GM21367 (cell line): ENCODE measurements at regions not wholly inside any gene's neighbourhood (a gene's known extent, or its start where the extent isn't known, plus 50 kb on each side); places are given as distances from the start of the nearest gene placed in this dataset.

ENCODE experiments used
- ATAC-seq: cut with Tn5 transposase; IDR thresholded peaks from one replicate; pipeline ENCODE4 v1.9.1; 2021; ENCODE audit not compliant: unreplicated experiment

DNA sequence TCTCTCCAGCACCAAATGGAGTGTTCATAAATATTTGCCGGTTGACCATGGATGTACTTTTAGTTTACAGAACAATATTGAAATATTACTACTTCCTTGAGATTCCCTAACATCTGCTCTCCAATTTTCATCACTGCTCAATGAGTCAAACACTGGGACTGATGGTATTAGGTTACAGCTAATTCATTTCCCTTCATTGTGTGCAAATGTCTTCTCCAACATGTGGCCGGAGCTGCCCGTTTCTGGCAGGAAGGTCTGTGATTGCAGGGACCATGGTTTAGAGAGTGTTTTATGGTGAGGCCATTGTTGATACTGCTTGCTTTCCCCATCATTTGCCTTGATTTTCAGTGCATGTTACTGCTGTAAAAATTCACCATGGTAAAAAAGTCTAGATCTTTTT lies 209.3 kb downstream of the HS3ST3B1 start:
- no peak for ATAC-seq

DNA sequence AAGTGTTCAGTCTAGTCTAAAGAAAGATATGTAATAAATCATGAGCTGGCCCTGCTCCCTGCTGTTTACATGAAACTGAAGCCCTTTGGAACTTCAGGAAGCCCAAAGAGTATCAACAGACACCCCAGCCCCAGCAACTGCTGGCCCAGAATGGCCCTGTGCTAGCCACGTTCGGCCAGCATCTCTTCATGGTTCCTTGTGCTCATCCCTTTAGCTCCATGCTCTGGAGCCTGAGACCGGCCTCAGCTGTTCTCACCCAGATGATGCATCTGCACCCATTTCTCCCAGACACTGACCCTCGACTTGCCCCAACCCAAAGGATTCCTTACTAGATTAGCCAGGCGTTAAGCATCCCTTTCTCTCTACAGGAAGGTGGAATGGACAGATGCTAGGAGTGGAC lies 207.3 kb downstream of the HS3ST3B1 start:
- ATAC-seq: no peak

DNA sequence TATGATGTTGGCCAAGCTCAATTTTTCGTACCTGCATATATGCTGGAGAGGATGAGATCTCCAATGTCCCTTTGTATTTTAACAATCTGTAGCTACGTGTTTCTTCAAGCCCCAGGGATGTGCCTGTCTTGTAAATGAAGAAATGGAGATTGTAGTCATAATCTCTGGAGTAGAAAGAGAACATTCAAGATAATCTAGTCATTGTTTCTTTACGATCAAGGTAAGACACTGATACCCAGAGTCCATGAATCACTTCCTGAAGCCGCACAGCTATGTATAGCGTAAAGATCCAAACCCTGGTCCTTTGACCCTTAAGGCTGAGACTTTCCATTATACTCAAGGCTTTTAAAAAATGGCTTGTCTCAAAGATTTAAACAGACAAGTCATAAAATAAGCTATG lies 205.5 kb downstream of the HS3ST3B1 start:
- no peak for ATAC-seq

DNA sequence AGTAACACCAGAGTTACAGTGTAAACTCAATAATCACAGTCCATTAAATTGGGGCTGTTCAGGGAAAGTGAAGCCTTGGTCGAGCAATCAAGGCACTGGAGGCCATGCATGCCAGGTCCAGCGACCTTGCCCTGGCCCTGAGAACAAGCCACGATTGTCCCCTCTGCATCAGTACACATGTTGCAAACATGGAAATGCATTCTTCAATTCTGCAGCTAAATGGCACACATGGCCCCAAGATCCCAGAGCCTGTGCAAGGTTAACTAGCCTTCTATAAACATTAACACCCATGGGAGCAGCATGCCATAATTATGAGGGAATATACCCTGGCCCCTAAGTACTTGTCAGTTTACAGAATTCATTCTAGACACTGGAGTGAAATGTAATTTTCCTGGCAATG lies 204.7 kb downstream of the HS3ST3B1 start:
- no peak for ATAC-seq

DNA sequence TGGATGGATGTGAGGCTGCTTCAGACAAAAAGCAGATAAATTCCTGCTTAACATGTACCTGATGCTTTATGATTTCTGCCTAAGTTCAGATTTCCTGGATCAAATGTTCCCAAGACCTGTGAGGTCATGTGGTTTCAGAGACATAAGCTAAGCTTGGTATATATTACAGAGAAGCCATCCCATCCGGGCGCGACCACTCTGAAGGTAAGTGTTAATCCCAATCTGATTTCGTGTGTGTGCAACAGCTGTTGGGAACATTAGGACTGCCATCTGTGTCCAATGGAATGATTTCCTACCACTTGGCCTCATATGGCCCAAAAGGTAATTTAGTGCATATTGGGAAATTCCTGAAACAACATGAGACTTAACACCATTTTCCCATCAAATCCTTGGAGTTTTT lies 199.1 kb downstream of the HS3ST3B1 start:
- no peak for ATAC-seq

DNA sequence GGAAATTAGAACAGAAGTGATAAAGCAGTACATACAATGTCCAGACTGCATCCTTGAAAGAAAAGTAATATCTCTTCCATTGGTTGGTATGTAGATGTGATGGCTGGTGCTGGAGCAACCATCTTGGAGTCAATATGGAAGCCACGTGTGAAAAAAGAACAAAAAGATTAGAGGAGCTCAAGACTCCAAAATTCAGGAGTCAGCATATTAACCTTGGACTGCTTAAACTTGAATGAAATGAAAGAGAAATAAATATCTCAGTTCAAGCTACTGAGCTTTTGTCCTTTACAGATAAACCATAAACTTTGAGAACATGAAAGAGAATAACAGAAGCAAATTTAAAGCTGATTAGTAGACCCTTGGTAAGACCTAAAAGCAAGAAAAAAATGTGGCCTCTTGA lies 197.9 kb downstream of the HS3ST3B1 start:
- no peak for ATAC-seq

DNA sequence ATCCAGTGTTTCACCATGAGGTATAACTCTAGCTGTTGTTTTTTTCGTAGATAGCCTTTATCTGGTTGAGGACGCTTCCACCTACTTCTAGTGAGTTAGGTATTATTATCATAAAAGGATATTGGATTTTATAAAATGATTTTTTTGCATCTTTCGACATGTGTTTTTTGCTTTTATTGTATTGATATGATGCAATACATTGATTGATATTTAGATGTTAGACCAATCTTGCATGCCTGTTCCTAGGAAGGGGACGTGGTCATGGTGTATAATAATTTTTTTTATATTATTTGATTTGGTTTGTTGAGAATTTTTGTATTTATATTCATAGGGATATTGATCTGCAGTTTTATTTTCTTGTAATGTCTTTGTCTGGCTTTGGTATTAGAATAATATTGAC lies 193.3 kb downstream of the HS3ST3B1 start:
- ATAC-seq: no peak

DNA sequence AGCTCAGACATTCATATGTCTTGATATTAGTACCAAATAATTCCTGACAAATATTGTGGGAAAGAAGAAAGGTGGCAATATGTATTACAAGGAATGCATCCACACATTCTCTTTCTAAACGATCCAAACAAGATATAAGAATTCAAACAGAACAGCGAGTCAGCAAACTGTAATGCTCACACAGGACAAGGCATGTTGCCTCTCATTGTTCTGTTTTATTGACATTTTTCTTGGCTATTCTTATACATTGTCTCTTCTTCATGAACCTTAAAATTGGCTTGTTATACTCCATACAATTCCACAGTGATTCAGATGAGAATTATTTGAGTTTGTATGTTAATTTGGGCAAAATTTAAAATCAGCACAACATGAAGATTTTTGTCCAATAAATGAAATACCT lies 189.1 kb downstream of the HS3ST3B1 start:
- no peak for ATAC-seq

DNA sequence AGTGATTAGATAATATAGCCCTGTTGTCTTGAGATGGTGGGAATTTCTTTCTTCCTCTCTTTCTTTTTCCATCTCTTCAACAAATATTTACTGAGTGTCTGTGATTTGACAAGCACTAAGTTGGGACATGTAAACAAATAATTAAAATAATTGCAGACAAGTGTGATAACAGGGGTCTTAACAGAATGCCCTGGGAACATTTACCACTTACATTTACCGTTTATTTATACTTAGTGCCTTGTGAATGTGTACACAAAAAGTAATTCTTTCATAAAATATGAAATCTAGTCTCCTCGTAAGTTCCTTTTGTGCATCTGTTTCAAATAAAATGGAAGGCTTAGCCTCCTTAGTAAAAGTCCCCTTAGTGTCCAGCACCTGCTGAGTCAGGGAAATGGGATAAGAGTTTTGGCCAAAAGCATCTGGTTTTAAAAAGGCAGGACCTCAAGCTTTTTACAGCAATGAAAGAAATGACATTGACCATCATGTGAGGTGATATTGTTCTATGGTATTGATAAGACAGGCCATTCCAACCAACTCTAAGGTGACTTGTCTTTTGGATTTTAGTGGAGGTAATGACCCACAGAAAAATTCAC lies 188.2 kb downstream of the HS3ST3B1 start:
- ATAC-seq: no peak

DNA sequence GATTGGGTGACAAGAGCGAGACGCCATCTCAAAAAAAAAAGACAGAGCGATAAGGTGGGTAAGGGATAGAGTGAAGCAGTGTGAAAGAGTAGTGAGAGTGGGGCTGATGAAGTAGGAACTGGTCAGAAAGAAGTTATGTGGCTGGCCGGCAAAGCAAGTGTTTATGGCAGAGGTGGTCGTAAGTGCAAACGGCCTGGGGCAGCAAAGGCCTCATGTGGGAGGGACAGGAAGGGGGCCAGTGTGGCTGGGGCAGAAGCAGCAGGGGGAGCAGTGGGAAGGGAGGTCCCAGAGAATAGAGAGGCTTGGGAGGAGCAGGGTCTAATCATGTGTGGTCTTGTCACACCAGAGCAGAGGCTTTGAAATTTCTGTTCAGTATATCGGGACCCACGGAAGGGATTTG lies 186.2 kb downstream of the HS3ST3B1 start:
- ATAC-seq: no peak

DNA sequence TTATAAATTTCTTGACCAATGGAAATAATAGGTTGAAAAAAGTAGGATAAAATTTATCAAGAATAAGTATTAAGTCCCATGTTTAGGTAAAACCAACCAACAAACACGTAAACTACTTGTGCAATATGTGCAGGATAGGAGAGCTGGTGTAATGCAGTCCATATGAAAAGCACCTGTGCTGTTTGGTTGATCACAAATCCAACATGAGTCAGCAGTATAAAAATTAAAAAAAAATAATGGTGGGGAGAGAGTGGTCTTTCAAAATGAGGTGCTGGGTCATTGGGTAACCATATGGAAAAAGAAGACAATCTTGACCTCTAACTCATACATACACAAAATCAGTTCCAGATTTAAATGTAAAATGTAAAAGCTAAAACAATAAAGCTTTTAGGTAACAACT lies 181.8 kb downstream of the HS3ST3B1 start:
- ATAC-seq: no peak

DNA sequence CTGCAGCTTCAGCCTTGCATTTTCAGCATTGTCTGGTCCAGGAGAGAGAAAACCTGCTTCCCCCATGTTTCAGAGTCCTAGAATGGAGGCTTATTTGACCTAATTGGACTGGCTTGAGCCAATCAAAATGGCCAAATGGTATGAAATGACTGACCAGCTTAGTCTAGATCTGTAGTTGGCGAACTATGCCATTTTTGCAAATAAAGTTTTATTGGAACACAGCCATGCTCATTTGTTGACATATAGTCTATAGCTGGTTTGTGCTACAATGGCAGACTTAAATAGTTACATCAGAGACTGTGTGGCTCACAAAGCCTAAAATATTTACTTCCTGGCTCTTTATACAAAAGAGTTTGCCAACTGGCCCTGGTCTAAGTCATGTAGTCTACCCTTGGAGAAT lies 180.8 kb downstream of the HS3ST3B1 start:
- ATAC-seq: no peak

DNA sequence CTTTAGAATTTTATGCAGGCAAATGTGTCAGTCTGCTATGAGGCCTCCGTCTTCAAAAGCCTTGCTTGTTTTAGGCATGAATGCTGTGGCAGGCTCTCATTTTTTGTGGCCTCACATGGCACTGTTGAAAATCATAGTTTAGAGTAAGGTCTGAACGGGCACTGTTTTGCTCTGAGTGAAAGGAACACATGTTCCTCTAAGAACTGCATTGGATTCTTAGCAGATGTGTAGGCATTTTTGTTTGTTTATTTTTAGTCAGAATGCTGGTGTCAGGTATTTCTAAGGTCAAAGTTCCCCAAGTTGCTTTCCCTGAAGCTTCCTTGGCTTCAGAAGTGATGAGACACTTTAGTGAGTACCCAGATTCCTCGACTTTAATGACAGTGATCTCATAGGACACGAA lies 173.7 kb downstream of the HS3ST3B1 start:
- ATAC-seq: no peak

DNA sequence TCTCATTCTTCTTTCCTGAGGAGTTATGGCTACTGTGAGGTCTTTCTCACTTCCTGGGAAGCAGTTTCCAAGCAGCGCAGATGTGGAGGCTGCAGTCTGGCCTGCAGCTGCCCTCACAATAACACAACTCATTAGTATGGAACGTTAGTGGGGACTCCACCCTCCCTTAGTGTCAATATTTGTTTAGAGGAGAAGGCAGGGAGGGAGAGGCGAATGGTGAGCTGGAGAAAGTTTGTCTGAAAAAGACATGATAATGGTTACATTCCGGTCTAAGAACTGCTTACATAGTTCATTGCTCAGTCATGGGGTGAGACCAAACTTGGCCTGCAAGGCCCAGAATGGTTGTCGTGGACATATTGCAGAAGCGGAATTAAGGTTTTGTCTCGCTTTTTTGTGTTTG lies 170.2 kb downstream of the HS3ST3B1 start:
- no peak for ATAC-seq

DNA sequence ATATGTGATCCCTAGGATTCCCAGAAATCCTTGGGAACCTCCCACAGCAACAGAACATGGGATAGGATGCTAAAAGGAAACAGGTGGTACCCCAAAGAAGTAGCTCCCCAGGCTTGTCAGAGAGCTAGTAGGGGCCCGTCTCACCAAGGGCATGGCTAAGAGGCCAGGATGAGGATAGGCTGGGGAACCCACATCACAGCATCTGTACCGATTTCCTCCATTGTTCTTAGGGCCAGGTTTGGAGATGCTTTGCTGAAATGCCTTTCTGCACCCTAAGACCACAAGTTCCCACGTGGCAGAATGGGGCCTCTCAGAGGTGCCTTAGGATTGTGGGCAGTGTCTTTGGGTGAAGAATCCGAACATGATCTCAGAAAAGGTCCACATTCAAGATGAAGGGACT lies 169.5 kb downstream of the HS3ST3B1 start:
- no peak for ATAC-seq

DNA sequence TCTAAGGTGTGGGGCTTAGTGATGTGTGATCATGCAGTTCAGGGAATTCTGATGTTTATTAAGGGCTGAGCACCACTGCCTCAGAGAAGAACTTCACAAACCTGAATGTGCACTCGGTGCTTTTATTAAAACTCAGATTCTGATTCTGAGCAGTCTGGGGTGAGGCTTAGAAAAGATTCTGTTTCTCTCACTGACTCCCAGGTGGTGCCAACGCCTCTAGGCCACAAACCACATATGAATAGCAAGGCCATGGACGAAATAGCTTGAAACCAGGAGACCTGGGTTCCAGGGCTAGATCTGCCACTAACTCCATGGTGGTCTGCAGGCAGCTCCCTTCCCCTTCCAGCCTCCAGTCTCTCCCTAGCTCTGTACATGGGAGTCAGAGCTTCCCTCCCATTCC lies 169.1 kb downstream of the HS3ST3B1 start:
- no peak for ATAC-seq

DNA sequence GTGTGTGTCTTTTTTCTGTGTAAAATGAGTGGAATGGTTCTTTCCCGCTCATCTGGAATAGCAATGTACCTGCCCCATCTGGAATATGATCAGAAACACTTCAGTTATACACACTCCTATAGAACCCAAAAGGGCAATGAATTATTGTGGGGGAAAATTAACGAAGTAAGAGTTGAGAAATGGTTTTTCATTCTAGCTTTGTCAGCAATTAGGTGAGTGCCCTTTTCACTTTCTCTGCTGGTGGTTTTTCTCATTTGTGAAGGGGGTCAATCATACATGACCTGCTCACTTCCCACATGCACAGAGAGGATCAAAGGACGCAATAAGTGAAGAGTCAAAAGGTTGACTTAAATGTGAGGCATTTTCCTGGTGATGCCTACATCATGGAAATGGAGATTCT lies 168.0 kb downstream of the HS3ST3B1 start:
- no peak for ATAC-seq

DNA sequence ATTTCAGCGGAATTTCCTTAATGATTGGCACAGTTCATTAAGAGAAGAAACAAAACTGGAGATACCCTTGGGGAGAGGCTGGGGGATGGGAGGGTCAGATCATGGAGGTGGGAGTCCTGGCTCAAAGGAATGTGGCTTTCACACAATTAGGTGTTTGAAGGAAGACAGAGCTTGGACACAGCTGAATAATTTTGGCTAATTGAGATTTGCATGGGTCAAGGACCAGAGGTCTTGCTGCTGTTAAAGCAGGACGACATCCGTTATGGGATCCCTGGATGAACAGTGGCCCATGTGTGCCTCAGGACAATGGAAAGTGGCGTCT lies 160.3 kb downstream of the HS3ST3B1 start:
- no peak for ATAC-seq

DNA sequence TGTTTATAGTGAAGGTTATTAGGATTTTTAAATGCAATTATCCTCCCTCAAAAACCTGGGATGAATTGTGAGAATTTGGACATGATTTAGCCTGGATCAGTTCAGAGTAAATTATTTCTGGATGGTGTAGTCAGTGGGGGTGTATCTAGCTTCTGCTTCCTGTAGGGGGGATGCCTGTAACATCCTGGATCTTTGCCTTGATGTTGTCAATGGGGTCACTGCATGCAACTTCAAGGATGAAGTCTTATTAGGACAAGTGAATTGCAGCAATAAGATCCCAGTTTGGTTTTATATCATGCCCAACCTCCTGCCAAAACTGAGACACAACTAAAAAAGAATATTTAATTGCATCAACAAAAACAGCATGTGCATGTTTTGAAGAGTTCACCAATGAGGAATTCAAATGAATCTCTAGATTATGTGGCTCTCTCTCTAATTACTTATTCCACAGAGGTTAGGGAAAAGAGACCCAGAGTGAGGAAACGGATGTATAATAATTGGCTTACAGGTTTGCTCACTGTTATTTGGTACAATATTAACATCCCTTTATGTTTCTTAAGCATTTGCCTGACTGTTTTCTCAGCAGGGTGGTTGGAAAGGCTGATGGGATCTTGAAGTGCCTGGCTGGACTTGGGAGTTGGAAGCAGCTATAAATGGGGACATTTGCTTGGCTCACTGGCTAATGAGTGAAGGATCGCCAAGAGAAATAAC lies 159.8 kb downstream of the HS3ST3B1 start:
- no peak for ATAC-seq

DNA sequence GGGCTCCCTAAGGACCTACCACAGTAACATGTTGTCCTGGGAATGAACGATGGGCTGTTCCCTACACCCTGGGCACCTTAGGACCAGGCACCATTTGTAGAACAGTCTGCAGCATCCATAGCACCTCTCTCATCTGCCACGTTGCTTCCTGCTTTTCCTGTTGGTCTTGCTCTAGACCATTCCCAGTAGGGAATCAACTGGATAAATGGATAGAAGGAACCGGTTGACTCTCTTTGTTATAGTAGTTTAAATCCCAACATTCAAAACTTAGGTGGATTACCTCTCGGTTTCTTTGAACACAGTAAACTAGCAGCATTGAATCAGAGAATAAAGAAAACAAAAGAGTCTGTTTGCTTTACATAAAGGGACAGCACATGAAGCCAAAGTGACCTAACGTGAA lies 159.1 kb downstream of the HS3ST3B1 start:
- ATAC-seq: no peak

DNA sequence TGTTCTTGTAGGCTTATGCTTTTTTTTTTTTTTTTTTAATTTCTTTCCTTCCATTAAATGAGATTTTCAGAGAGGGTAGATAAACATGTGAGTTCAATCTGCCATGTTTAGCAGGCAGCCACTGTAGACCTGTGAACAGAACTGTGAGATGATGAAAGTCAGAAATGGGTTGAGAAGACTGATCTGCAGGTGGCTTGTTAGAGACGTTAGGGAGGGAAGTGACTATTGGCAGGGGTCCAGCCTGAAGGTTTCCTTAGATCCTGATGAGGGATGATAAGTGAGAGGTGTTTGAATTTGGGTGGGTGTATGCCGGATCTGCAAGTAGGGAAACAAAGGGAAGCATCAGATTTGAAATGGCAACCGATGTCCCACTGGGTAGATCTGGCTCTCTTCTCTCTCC lies 157.8 kb downstream of the HS3ST3B1 start:
- no peak for ATAC-seq

DNA sequence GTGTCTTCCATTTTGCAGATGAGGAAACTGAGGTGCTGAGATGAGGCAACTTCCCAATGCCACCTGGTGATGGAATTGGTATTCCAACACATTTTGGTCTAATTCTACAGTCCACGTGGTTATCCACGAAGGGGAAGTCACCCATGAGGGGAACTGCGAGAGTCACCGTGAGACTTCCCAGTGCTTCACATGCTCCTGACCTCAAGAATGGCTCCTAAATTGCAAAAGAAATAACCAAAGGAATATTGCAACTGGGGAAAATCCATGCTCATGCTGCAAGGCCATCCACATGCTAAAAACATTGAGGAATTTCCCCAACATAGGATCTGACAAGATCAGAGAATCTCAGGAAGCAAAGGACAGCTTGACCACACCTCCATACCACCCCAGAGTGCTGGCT lies 153.9 kb downstream of the HS3ST3B1 start:
- no peak for ATAC-seq

DNA sequence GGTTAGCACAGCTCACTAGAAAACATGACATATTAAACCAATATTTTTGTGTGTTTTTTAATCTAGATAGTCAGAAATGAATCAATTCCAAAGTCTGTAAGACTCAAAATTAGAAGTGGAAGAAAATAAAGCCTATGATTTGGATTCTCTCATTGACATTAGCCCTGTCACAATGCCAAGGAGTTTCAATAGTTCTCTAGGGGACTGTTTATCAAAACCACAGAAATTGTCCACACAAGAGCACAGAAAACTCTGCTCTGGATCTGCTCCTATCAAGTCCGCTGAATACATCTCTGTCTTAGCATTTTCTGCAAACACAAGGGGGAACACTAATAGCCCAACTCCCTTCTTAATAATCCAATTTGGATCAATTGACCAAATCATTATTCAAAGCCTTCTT lies 152.0 kb downstream of the HS3ST3B1 start:
- no peak for ATAC-seq
